GM21360 (cell line): ENCODE measurements at regions not wholly inside any gene's neighbourhood (a gene's known extent, or its start where the extent isn't known, plus 50 kb on each side); places are given as distances from the start of the nearest gene placed in this dataset.

Source experiments
- ATAC-seq: cut with Tn5 transposase; IDR thresholded peaks from one replicate; pipeline ENCODE4 v1.9.1; 2021; ENCODE audit warnings: mild to moderate bottlenecking, moderate library complexity; ENCODE audit not compliant: unreplicated experiment

DNA sequence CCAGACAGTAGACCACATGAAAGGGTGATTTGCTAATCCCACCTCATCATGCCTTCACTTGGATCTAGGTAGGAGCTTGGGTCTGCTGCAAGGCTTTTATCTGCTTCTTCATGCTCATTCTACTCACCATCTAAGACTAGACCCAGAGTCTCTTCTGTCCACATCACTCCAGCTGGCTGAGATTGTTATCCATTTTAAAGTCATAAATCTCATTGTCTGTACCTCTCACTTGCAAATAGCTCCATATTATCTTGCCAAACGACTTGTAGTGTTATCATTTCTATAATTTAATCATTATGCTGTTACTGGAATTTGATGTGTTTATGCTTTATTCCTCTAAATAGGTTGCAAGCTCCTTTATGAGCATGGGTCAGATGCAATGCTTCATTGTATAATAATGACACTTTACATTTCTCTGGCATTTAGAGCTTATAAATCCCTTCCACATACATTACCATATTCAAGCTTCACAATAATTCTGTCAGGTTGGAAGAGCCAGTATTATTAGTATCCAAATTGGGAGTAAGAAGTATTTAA lies 254.2 kb upstream of the SORL1-AS1 start:
- ATAC-seq = no peak

DNA sequence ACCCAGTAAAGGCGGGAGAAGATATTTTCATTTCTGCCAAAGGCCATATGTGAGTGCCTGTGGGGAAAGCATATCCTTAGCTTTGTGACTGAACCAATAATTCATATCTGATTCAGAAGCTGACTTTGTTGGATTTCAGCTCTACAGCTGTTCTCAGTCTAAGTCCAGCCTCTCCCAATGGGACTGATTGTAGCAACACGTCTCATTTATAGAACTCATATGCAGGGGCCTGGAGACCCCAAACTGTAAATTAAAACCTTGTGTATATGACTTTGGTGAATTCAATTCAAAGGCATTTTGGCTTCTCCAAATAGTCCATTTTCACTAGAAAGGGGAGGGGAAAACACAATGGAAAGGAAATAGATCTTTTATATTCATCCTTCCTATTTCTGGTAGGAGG lies 250.4 kb upstream of the SORL1-AS1 start:
- ATAC-seq = no peak

DNA sequence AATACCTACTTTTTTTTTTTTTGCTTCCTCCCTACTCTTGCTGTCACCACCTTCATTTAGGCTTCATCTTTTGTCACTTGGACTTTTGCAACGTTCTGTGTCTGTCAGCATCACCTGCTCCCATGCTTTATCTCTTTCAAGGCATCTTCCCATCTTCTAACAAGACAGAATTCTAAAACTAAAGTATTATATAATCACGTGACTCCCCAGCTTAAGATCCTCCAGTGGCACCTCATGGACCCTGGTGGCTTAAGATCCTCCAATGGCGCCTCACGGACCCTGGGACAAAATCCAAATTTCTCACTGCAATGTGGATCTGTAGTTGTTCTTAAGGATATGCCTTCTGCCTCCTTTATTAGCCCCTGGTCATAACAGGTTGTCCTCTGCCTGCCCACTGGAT lies 248.2 kb upstream of the SORL1-AS1 start:
- no peak for ATAC-seq

DNA sequence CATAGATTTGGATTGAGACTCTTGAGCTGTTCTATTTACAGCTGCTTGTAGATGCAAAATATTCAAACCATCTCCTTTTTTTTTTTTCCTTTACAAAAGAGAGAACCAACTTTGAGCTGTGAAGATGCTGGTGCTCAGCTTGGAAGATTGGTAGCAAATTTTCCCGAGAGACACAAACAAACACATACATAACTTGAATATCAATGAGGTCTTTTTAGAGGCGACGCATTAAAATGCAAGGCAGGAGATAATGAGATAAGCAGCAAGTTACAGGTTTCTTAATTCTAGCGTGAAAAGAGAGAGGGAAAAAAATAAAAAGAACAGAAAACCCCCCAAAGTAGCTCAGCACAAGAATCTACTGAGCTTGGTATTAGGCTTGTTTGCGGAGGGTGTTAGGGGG lies 247.0 kb upstream of the SORL1-AS1 start:
- ATAC-seq = no peak

DNA sequence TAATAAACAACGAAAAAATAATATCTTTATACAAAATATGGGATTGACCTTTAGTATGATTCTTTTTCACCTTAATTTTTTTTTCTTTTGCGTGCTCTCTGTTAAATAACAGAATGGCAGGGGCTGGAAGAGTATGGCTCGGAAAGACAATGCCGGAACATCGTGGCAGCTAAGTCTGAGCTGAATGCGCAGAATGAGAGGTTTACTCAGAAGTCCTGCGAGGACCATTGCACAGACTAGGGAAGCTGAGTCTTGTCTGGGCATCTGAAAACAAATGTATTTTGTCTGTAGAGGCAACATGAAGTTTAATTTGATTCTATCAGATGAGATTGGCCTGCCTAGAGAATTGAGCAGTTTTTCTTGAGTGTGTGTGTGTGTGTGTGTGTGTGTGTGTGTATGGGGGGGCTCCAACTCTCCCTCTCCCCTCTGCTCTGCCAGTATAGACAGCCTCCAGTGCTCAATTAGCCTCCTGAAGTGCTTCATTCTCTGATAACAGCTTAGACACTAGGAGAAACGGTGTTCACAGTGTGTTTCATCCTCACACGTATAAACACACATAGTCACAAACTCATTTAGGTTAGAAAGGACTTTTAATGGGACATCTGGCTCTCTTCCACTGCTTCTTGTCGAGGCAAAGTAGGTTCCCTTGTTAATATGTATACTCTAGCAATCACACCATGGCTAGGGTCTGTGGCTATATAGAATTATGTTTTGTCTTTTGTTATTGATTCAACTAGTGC lies 244.3 kb upstream of the SORL1-AS1 start:
- no peak for ATAC-seq

DNA sequence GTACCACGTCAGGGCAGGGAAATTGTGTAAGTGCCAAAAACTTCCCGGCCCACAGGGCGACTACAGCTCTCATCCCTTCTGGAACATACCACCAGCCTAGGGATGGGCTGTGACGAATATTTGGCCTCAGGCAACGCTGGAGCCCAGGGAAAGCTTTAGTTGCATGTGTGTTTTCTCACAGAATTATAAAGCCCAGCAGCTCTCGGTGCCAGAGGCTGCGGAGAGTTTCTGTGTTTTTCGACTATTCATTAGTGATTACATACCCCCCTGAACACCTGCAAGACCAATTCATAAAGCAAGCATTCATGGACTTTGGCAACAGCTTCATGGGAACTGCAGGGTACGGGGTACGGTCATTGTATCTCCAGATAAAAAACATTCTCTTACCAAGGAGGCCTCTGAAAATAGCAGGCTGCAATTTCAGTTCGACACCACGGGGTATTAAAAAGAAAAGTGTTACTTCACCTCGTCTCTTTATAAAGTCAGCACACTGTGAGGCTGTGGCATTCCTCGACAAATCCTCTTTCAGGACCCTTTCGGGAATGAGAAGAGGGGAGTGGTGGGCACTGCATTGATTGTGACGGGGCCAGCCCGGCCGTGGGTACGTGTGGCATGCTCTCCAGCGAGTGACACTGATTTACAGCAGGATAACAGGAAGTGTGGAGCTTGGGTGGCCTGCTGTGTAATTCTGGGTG lies 243.6 kb upstream of the SORL1-AS1 start:
- no peak for ATAC-seq

DNA sequence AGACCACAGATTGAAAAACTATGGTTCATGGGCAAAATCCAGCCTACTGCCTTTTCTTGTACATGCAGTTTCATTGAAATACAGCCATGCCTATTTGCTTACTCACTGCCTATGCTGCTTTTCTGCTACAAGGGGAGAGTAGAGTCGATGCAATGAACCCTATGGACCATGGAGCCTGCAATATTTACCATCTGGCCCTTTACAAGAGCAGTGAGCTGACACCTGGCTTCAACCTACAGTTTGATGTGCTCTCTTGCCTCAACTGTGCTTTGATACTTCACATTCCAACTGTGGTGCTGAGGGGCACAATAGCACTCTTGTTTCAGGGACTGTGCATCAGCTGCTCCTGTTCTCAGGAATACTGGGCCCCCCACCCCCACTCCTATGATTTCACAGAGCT lies 239.5 kb upstream of the SORL1-AS1 start:
- ATAC-seq = no peak

DNA sequence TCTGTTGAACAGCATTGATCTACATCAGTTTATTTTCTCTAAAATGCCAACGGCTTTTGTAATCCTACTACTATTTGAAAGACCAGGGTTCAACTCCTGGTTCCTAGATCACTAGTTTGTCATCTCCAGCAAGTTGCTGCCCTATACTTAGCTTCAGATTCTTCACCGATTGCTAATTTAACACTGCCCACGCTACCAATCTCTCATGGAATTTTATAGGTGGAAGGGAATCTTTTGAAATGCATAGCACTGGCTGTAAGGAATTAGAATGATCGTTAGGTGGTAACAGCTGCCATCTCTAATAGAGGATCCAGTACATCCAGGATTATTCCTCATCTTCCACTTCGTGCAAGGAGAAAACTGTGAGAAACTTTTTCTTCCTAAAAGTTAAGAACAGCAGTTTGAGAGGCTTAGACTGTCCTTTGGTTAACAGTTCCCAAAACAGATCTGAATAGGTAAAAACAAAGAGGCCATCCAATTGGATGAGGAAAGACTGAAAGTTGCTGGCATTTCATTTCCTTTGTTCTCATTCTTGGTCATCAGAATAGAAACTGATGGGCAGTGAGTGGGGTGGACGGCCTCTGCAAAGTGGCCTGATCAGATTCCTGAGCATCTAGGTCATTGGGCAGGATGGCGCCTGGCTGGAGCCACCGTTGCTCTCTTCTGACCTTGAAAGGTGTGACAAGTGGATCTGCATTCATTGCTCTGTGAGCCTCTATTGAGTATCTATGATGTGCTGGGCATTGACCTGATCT lies 236.3 kb upstream of the SORL1-AS1 start:
- no peak for ATAC-seq

DNA sequence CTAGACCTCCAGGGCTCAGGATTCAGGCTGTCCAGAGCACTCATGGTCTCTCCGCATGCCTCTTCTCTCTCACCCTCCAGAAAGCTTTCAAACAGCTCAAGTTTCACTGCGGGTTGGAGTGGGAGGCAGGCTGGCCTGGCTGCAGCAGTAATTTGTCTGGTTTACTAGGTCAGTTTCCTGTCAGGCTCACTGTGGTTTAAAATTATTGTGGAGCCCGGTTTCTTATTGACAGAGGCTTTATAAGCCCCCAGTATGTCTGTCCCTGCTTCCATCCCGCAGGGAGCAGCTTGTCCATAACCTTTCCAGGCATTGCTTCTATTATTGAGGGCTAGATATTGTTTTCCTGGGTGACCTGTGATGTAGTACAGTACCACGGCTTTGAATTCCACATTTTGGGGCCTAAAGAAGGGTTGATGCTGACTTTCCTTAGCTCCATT lies 235.3 kb upstream of the SORL1-AS1 start:
- no peak for ATAC-seq

DNA sequence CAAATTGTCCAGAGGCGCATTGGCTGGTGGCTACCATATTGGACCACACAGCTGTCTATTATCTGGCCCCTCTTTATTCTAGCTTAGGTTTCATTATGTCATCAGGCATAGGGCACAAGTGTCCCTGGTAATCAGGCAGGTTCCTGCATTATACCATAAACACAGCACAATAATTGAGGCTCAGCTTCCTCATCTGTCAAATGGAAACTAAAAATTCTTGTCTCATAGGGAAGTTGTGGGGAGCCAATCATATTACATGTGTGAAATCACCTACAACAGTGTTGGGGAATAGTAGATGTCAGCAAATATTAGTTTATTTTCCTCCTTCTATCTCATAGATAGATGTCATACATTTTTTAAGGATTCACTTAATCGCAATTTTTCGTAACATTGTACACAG lies 231.0 kb upstream of the SORL1-AS1 start:
- no peak for ATAC-seq
